ENCODE measurements at regions not wholly inside any gene's neighbourhood (a gene's known extent, or its start where the extent isn't known, plus 50 kb on each side); places are given as distances from the start of the nearest gene placed in this dataset.

GRCh38 chr5:6831678-6832671 is 118.7 kb downstream of the TENT4A start:
- DNase-seq (ENCODE audit: low read depth in 2 of 2, low spot score in 1 of 2): no peak

DNA sequence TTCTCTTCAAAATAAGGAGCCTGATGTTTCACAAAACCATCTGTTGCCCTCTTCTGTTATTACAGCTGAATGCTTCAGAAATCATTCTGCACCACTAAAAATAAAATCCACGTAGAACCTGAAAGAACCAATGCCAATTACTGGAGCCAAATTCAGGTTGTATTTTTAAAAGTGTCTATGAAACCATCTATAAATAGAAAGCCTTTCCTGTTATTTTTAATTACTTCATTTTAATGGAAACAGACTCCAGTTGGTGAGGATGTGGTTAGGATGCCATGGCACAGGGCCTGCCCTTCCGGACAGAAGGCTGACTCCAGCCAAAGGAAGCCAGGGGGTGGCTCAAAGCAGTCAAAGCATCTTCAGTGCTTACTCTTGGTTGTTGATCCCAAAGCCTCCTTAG is 119.8 kb downstream of the TENT4A start:
- no peak for DNase-seq (ENCODE audit: low read depth in 2 of 2, low spot score in 1 of 2)

DNA sequence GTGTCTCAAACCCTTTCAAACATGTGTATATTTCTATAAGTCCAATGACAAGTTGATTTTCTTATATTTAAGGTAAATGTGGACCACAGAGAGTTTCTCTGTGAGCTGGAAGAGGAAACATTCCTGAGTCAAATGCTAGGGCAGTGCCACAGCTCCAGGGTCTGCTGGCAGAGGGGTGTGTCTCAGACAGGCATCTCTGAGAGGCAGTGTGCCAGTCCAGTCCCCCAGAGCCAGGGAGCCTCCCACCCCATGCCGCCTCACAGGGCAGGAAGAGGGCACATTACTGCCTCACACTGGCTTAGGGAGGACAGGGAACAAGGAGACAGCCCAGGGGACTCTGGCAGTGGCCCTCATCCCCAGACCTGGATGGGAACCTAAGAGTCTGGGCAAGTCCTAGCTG is 120.2 kb downstream of the TENT4A start:
- no peak for DNase-seq (ENCODE audit: low read depth in 2 of 2, low spot score in 1 of 2)

DNA sequence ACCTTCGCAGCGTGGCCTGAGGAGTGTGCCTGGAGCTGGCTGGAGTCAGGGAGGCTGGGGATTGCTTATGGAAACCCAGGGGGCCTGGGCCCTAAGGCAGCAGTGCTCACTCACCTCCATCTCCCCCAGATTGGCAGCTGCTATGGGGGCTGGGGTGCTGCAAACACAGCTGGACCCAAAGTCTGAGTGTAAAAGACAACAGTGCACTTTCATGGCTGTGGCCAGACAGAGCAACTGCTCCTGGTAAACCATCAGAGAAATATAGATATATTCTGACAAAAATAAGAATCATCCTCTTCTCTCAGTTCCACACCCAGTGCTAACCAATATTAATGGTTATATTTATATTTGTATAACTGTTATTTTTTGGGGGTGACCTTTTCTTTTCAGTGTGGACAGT is 123.9 kb downstream of the TENT4A start:
- DNase-seq (ENCODE audit: low read depth in 2 of 2, low spot score in 1 of 2): no peak

DNA sequence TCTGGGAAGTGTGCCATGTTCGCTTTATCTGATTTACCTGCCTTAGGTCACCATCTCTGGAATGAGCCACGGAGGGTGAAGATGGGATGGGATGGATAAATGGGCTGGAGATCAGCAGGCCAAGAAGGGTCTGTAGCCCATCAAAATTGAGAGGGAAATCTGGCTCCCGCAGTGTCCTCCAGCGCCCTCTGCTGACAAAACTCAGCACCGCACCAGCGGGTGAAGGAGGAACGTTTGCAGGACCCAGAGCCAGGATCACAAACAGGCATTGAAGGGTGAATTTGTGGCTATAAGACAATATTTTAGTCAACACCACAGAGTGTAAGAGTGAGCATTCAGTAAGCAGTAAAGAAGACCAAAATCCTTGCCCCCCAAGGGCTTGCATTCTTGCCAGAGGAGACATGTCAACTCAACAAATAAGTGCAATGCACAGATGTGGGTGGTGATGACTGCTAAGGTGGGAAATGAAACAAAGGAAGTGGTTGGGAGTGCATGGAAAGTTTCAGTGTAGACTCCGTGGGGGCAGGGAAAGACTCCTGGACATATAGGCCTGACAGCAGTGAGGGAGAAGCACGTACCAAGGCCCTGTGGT is 124.4 kb downstream of the TENT4A start:
- DNase-seq (ENCODE audit: low read depth in 2 of 2, low spot score in 1 of 2): no peak

DNA sequence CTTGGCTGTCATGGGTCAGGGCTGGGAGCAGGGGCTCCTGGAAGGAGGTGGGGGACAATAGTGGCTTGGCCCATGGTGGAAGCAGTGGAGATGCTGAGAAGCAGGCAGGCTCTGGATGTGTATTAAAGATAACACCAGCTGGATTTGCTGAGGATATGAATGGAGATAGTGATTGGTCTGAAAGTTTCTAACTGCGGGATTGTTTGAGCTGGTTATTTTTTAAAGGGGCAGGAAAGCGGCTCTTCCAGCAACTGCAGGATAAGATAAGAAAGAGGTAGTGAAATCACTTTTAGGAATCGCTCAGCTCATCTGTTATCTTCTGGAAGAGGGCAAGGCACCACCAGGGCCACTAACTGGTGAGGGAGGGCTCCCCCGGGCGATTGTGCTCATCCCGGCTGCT is 125.5 kb downstream of the TENT4A start:
- DNase-seq (ENCODE audit: low read depth in 2 of 2, low spot score in 1 of 2): no peak

DNA sequence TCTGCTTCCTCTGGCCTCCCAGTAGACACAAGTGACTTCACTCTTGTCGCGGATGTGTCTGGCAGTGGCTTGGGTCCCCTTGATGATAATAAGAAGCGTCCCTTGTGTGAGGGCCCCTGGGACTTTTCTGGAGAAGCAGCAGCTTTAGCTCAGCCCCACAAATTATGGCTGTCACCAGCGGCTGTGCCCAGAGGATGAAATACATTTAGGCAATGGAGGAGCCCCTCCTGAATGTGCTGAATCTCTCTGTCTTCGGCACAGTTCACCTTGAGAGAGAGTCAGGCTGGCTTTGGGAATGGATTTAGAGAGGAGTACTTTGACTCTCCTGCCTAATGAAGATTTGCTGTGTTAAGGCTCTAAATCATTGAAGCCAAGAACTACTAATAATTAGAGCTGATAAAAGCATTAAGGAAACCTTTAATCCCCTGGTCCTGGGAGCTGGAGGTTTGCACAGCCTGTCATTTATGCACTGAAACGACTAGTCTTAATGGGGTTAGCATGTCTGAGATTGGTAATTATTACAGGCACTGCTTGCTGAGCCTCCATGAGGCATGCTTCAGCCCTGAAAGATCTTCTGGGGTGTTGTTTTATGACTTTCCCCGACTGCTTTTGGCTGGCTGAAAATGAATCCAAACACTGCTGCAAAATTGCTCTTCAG is 127.0 kb downstream of the TENT4A start:
- DNase-seq (ENCODE audit: low read depth in 2 of 2, low spot score in 1 of 2): no peak

DNA sequence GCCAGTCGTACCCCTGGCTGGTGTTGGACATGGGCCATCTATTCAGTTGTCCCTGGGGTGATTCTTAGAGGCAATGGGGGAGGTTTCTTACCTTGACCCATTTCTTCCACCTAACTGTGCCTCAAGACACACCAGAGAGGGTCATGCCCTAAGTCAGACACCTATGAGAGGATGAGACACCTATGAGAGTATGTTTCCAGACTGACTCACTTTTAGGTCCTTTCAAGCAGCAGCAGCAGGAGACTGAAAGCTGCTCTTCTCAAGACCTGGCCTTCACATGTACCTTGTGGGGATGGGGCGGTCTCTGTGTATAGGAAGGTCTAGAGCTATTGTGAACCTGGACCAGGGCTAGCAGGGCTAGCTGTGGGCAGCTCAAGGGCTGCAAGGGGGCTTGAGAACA is 130.1 kb downstream of the TENT4A start:
- DNase-seq (ENCODE audit: low read depth in 2 of 2, low spot score in 1 of 2): no peak

GRCh38 chr5:6843821-6844220 is 130.6 kb downstream of the TENT4A start:
- DNase-seq (ENCODE audit: low read depth in 2 of 2, low spot score in 1 of 2): no peak

GRCh38 chr5:6845856-6846255 is 132.6 kb downstream of the TENT4A start:
- no peak for DNase-seq (ENCODE audit: low read depth in 2 of 2, low spot score in 1 of 2)

- no peak for DNase-seq (ENCODE audit: low read depth in 2 of 2, low spot score in 1 of 2)
These were observed 134.6 kb downstream of the TENT4A start for GRCh38 chr5:6847870-6848269.

- no peak for DNase-seq (ENCODE audit: low read depth in 2 of 2, low spot score in 1 of 2)
These were observed 136.3 kb downstream of the TENT4A start for GRCh38 chr5:6849316-6850105.

- no peak for DNase-seq (ENCODE audit: low read depth in 2 of 2, low spot score in 1 of 2)
These were observed 136.8 kb downstream of the TENT4A start for GRCh38 chr5:6850106-6850432.

DNA sequence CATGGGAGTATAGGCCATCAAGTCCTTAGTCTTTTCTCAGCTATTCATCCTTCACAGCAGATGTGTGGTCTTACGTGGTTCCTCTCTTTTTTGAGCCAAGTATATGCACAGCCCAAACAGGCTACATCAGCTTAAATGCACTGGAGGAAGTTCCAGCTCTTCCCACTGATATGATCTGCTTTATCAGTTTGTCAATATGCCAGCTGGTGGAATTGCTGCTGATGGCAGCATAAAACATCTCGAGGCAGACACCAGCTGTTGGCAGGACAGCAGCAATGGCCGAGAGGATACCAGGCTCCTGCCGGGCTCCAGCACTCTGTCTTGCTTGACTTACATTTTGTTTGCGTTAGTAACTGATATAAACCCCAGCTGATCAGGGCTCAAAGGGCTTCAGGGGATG is 143.4 kb downstream of the TENT4A start:
- DNase-seq (ENCODE audit: low read depth in 2 of 2, low spot score in 1 of 2): no peak

- no peak for DNase-seq (ENCODE audit: low read depth in 2 of 2, low spot score in 1 of 2)
These were observed 145.2 kb downstream of the TENT4A start for GRCh38 chr5:6858419-6858818.

- DNase-seq (ENCODE audit: low read depth in 2 of 2, low spot score in 1 of 2): no peak
These were observed 145.8 kb downstream of the TENT4A start for GRCh38 chr5:6859023-6859422.

- DNase-seq (ENCODE audit: low read depth in 2 of 2, low spot score in 1 of 2): no peak
These were observed 146.9 kb downstream of the TENT4A start for GRCh38 chr5:6859951-6860638.

DNA sequence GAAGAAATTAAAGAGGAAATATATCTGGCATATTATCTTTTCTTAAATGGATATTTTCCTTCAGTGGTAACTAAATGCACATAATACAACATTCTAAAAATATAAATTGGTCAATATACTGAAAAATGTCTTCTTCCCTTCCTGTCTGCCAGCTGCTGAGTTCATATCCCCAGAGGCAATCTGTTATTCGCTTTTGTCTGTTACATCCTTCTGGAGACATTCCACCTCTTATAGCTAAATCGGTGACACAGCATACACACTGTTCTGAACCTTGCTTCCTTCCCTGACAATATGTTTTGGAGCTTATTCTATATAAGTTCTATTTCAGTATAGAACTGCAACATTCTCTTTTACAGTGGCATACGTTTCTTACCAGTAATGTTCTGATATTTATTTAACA is 147.8 kb downstream of the TENT4A start:
- no peak for DNase-seq (ENCODE audit: low read depth in 2 of 2, low spot score in 1 of 2)

DNA sequence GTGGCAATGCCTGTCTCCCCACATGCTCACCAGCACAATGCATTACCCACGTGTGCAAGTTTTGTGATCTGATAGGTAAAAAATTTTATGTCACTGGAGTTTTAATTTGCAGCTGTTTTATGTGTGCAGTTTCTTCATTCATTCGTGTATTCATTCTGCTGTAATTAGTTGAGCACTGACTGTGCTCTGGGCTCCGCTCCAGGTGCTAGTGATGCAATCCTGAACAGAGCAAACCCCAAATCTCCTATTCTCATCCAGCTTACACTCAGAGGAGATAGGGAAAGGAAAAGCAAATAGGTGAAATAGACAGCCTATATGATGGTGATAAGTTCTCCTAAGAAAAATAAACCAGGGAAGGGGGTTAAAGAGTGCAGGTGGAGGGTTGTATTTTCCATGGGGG is 148.4 kb downstream of the TENT4A start:
- no peak for DNase-seq (ENCODE audit: low read depth in 2 of 2, low spot score in 1 of 2)

DNA sequence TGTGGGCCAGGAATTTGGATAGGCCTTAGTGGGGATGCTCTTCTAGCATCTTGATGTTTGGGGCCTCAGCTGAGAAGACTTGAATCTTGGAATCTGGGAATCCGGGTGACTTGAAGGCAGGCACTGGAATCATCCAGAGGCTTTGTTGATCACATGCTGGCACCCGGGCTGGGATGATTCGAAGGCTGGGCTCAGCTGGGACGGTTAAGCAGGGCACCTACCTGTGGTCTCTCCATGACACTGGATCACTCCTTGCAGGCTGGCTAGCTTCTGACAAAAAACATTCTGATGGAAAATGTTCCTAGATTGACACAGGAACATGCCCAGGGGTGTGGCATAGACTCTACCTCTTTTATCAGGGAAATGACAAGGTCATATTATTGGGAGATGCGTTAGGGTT is 149.1 kb downstream of the TENT4A start:
- no peak for DNase-seq (ENCODE audit: low read depth in 2 of 2, low spot score in 1 of 2)

- DNase-seq (ENCODE audit: low read depth in 2 of 2, low spot score in 1 of 2): no peak
These were observed 154.5 kb downstream of the TENT4A start for GRCh38 chr5:6867712-6868111.
